HG02884 (cell line): ENCODE measurements at regions not wholly inside any gene's neighbourhood (a gene's known extent, or its start where the extent isn't known, plus 50 kb on each side); places are given as distances from the start of the nearest gene placed in this dataset.

Experiments used
- ATAC-seq: cut with Tn5 transposase; IDR thresholded peaks from one replicate; pipeline ENCODE4 v1.9.1; 2021; ENCODE audit warnings: mild to moderate bottlenecking, moderate library complexity; ENCODE audit not compliant: unreplicated experiment

DNA sequence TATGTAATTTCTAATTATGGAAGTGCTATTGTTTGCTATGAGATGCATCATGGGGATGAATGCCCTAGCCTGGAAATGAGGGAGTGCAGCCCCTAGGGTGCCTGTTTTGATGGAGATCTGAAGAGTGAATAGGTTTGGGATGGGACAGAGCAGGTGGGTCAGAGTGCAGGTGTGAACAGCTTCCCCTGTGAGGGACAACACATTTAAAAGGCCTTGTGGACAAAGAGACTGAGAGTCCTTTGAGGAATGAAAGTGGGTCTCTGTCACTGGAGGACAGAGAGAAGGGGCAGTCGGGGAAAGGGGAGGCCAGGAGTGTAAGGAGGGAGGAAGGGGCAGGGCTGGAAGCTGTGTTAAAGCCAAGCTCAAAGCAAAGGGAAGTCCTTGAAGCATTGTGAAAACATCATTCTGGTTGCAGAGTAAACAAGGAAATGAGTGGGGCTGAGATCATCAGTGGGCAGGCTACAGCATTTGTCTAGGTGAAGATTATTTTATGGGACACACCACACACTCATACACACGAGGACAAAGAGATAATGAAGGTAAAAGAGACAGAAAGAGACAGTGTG is 877.6 kb downstream of the SLC4A3 start:
- ATAC-seq, result no peak

DNA sequence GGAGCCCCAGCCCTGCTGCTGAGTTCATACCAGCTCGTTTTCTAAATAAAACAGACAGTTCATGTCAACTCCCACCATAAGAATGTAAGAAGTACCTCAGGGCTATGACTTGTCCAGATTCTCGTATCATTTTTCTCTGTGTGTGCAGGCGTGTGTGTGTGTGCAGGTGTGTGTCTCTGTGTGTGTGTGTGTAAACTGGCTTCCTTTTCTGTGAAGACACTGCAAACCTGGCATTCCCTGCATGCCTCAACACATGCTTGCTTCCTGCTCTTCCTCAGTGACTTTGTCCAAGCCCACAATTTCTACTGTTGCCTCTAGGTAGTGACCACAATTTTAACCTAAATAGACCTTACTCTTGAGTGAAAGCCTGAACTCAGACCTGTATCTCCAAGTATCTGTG is 879.0 kb downstream of the SLC4A3 start:
- no peak for ATAC-seq

DNA sequence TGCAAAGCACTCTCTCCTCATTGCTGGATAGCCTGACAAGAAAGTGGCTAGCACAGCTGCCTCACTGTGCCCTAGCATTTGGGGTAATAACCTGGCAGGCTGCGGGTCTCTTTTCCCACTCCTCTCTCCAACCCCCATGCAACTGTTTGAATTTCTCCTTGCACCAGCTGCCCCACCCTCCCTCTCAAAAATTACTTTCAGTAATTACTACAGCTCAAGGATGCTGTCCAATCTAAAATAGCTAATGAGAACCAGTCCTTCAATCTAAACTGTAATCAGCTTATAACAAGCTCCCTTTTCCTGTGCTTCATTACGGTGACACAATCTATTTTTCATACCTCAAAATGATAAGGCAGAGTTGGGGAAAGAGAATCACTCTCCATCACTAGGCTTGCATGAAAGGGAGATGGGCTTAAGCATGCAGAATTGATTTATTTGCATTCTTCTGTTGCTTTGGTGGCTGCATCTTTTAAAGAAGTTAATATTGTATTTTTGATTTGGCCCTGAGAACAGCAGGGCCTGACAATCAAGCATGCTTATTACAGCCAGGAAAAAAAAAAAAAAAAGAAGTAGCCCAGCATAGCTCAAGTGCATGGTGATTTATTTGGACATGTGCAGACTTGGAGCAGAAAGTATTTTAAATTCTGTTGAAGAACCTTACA is 881.8 kb downstream of the SLC4A3 start:
- no peak for ATAC-seq

DNA sequence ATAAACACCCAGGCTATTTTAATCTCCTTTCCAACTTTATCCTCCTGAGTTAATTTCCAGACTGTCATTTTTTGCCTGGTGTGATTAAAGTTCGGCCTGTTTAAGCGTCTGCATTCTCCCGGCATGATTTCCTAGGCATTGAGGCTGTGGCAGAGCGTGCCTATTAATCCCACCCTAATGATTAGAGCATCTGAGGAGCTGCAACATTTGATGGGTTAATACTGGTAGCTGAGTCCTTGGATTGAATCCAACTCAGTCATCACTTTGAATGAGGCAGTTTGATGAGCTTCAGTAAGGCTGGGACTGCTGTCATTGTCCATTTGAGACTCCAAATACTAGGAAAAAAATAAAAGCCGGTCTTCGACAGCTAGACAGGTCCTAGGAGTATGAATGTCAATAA is 882.5 kb downstream of the SLC4A3 start:
- ATAC-seq, result no peak

DNA sequence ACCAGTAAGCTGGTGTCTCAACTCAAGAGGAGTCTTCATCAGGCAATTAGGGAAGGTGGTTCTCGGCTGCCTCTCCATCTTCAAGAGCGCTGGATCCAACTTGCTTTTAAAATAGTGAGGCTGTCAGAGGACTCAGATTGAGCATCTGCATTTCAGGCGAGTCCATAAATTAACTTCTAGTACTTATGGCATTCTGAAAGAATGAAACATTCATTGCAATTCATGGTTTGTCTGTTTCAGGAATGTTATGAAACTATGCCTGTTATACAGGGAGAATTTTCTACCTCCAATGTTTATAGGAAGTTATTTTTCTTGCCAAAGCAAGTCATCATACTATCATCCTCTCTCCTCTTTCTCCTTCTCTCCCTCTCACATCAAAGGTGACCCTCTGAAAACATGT is 883.2 kb downstream of the SLC4A3 start:
- ATAC-seq, result no peak

DNA sequence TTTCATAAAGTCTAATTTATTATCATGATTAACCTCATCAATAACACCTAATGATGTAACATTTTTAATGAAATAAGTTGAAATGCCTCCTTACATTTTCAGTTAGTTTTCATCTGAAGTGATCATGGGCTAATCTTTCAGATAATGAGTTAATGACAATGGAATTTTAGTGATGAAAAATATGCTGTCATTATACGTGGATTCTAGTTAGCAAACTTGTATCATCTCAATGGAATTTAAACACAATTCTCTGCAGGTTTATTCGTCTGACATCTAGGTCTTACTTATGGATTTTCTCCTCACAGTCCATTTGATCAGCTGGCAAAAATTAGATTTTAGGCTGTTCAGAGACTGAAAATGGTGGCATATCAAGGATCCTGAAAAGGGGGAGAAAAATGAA is 885.0 kb downstream of the SLC4A3 start:
- no peak for ATAC-seq

DNA sequence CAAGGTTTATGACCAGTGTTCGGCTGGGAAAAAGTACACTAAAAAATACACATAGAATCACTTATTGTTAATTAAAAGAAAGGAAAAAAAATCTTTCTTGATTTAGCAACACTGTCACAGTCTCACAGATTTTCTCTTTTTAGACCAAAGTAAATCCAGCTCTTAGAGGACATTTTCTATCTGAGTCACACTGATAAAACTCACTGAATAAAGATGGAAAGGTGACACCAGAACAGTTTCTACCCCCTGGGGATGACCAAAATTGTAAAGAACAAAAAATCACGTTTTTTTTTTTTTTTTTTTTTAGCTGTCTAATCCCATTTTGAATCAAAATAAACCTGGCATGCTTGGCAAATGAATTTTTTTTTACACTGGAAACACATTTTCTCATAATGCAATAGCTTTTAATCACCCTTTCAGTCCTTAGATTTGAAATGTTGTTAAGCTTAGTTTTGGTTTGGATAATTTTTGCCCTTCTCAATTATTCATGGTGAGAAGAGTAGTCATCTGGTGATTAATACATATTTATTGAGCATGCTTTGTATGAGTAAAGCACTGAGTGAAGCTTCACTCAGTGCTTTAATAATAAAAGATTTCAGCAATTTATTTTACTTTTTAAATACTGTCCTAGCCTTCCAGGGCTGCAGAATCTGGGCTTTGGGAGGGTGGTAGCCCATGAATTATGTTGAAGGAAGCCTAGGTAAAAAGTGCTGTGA is 886.3 kb downstream of the SLC4A3 start:
- no peak for ATAC-seq

DNA sequence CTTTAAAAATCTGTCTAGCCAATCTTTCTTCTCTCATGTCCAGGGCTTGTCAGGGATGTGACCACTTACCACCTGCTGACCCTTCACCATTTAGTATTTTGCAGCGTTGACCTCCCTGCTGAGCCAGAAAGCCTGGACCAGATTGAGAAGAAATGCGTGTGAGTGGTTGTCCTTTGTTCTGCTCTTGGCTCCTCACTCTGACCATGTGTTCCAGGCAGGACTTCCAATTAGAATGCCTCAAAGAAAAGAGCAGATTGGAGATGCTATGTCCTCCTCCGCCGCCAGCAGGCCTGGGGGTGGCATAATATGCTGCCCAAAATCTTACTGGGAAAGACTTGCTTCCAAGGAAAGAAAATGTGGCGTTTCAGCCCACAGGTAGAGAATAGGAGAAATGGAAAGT is 894.1 kb downstream of the SLC4A3 start:
- ATAC-seq, result no peak

DNA sequence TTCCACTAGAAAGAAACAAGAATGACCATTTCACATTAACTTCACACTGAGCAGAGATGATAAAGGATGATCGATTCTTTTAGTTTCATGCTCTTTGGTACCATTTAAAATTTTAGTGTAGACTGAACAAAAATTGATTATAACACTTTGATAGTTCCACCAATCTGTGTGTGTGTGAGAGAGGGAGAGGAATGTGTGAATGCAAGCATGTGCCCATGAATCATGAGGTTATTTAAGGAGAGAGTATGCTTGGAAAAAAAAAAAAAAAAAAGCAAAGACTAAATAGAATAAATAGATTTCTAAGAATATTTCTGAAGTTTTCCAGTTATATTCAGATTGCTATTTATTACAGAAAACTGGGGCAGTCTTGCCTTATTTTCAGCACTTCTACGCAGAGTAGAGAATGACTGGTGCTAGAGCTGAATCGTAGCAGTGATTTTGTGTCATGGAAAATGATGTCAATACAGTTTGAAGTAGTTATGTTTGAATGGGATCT is 900.8 kb downstream of the SLC4A3 start:
- ATAC-seq, result no peak

DNA sequence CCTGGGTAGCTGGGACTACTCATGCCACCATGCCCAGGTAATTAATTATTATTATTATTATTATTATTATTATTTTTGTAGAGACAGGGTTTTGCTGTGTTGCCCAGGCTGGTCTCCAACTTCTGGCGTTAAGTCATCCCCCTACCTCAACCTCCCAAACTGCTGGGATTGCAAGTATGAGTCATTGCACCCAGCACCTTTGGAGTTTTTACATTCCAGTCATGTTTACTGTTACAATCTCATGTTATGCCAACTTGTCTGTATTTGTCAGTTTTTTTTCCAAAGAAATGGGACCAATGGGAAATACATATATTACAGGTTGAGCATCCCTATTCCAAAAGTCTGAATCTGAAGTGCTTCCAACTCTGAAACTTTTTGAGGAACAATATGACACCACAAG is 903.8 kb downstream of the SLC4A3 start:
- no peak for ATAC-seq

DNA sequence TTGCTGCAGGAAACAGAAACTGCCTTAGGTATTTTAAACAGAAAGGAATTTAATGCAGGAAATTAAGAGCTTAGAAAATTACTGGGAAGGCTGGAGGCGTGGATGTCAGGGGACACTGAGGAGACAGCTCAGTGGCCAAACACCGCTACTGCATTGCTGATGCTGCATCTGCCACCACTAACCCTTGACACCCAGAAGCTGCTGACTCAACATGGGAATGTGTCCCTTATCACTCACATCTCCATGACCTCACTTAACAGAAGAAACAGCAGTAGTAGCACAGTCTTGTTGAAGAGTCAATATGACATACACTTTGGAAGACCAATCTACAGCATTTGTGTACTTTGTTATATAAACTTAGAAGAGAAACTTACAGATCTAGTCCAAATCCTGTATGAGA is 906.1 kb downstream of the SLC4A3 start:
- peak; percentile 92 for ATAC-seq

DNA sequence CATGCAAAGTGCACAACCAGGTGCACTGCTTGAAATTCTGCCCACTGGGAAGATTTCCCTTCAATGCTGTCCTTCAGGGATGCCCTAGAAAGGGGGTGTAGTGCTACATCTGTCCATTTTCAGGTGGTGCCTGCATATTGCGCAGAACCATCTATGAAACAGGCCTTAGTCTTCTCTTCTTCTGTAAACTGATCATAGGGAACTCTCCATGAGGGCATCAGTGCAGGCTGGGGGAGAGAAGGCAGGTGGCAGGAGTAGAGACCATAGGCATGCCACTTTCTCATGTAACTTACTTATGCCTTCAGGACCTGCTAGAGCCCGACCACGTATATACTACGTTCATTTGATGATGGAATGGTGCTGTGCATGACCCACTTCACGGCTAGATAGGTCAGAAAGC is 912.1 kb downstream of the SLC4A3 start:
- no peak for ATAC-seq

DNA sequence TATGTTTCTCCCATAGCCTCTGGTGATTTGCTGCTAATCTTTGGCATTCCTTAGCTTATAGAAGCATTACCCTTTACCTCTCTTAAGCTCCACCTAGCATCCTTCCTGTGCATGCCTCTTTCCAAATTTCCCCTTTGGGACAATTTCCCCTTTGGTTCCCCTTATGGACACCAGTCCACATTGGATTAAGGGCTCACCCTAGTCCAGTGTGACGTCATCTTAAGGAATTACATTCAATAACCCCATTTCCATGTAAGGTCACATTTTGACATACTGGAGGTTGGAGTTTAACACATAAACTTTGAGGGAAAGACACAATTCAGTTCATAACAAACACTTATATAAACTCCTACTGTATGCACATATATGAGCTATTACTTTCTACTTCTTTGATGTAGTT is 916.6 kb downstream of the SLC4A3 start:
- no peak for ATAC-seq

DNA sequence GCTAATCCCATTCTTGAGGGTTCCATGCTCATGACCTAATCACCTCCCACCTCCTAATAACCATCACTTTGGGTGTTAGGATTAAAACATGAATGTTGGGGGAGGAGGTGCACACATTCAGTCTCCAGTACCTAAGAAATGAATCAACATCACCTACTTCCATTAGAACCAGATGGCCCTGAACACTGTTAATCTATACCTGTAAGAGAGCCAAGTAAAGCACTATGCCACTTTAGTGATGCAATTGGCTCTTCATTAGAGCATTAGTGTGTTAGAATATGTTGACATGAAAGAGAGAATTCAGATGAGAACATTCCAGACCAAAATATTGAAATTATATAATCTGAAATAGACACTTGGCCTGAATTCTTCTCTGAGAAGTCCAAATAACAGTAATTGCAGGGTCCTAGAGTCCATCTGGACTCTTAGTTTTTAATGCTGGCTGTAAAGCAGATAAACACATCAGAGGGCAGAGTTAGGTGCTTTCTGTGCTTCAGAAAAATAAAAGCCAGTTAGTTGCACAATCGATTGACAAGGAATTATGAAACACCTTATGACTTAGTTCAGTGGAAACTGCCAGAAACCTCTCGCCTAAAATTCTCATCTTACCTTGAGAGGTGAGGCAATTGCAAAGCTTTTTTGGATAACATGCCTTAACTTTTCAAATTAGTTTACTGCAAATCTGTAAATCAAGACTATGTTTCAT is 923.7 kb downstream of the SLC4A3 start:
- no peak for ATAC-seq

DNA sequence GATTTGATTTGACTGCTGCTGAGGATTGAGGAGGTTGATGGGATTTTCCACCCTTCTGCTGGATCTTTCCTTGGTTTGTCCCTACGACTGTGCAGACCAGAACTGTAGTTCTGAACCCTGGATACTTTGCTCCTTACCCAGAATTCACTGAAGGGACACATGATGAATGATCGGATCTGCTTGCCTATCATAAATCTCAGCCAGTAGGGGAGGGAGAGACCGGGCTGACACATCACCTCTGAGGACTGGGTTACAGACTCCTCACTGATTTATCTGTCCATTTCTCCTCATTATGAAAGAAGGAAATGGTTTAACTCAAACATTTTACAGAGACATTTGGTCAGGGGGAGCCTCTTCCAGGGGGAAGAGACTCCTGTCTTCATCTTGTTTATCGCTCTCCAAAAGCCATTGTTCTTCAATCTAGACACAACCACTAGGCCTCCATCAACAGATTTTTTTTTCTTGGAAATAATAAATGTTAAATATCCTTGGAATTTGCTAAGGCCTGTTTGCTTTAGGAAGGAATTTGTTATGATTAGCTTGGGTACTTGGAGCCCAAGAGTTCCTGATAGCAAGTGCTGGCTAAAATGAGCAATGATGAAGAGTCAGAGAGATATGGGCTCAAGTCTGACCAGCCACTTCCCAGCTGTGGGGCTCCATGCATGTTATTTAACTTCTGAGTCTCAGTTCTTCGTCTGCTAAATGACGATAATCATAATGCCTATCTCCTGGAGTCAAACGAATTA is 925.5 kb downstream of the SLC4A3 start:
- no peak for ATAC-seq

DNA sequence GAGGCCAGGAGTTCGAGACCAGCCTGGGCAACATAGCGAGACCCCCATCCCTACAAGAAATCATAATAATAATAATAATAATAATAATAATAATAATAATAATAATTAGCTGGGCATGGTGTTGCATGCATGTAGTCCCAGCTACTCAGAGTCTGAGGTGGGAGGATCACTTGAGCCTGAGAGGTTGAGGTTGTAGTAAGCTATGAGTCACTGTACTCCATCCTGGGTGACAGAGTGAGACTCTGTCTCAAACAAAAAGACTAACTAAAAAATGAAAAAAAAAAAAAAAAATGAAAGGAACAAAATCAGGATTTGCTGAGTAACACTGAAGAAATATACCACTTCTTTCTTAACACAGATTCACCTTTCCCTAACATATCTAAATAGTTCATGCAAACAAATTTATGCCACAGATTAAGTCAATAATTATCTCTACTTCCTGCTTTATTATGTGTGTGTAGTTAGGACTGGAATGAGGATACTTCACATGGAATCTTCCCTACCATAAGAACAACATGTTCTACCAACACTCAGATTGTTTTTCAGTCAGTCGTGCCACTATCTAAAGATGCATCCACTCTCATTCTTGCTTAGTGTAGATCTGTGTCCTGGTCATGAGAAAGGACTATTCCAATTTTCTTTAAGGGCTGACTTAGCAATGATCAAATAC is 928.7 kb downstream of the SLC4A3 start:
- no peak for ATAC-seq

DNA sequence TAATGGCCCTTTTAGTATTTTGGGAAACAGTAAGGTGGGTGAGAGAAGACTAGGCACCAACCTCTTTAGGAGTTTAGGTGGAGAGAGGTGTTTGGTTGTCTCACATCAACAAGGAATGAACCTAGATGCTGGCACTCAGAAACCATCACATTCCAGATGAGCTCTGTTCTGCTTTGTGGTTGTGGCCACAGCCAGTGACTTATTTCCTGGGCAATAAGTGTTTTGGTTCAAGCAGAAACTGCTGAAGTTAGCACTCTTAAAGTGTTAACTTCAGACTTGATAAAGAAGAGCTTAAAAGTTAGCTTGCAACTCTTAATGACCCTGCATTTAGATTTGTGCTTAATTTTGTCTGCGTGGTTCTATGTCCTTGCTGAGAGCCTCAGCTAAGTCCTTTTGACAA is 929.2 kb downstream of the SLC4A3 start:
- ATAC-seq, result no peak

DNA sequence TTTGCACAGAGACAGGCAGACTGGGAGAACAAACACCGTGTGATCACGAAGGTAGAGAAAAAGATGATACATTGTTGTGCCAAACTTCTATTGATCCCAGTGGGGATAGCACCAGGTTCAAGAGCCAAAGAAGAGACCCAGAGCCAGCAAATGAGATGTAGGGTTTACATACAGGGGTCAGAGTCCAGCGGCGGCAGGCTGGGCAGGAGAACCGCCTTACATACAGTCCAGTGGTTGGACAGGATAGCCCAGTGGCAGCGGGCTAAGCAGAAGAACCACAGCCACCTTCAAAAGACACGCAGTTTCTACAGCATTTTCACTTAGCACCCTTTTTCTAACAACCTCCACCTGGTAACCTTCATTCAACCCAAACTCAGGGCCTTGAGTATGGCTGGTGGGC is 932.8 kb downstream of the SLC4A3 start:
- no peak for ATAC-seq

DNA sequence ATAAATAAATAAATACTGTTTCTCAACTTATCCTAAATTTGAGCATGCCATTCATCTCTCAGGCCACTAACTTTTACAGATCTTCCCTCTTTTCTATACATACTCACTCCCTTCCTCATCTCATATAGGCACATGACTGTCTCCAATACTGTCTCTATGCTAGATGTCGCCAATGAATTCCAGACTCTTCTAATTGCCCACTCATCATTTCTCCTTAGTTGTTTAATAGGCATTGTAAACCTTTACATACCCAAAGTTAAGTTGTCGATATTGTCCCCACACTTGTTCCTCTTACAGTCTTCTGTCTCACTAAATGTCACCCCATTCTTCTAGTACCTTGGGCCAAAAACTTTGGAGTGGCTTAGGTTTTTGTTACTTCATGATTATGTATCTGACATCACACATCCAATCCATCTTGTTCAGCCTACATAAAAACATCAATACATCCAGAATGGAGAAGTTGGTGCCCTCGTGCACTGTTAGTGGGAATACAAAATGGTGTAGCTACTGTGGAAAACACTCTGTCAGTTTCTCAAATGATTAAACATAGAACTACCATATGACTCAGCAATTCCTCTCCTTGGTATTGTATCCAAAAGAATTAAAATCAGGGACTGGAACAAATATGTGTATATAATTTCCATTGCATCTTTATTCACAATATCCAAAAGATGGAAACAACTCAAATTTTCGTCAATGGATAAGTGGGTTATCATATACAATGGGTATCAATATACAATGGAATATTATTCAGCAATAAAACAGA is 935.1 kb downstream of the SLC4A3 start:
- no peak for ATAC-seq

DNA sequence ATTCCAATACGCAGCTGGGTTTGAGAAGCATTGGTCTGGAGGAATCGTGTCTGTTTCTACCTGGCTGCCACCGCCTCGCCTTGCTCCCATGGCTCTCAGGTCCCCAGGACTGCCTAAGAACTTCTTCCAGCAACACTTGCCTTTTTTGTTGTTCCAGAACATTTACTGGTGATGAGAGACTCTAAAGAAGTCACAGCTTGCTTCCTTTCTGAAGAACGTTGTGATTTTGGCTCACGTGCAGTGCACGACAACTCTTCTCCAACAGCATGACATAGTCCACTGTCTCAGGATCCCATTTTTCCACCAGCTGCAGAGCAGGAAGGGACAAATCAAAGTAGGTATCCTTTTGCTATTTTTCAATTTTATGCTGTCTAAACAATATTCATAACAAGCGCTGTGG is 940.9 kb downstream of the SLC4A3 start:
- ATAC-seq, result no peak
